Activated gamma-delta T cell (primary cell): ENCODE measurements at regions not wholly inside any gene's neighbourhood (a gene's known extent, or its start where the extent isn't known, plus 50 kb on each side); places are given as distances from the start of the nearest gene placed in this dataset.
"Not testable (repeated sequence)": the region's sequence is repeated elsewhere in the genome, so short reads cannot be mapped to it uniquely, and the experiment has no call there.

Source experiments
- DNase-seq: peaks from one replicate; lab custom pipeline; 2025; lab: John Stamatoyannopoulos, UW

DNA sequence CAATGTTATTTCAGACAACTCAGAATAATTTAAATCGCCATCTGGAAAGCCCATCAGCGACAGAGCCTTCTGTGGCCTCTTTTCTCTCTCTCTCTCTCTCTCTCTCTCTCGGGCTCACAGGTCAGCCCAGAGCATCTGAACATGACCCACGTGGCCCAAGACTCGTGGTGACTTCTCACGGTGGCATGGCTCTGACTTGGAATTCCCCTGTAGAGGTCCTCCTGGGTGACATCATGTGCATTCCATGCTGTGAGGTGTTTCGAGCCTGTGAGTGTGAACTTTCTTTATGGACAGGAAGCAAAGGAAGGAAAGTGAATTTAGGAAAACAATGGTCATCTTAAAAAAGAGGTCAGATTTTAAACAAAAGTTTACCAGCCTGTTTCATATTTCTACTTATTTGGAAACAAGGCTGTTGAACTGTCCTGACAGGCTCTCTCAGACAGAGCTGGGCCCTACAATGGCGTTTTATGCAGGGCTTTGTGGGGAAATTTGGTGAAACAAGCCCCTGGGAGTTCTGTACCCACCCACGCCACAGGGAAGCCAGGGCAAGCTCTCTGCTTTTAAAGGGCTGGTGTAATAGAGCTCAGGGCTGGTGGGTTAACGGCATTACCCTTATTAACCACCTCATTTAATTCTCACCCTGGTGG, 359.7 kb upstream of the ZNF32 start:
- DNase-seq: no peak

DNA sequence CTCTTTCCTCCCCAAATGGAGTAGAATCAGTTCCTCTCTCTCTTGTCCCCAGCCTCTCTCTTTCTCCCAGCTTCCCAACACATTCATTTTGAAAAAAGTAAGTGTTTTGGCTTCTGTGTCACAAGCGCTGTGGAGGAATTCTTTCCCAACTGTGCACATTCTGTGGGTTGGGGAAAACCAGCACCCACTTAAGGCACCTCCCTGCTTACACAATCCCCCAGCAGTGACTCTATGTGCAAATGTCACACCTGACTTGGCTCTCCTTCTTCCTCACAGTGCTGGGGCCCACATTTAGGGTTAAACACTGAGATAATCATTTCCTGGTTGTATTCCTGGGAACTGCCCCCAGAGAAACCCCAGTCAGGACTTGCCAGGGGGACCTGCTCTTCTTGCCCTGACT, 358.1 kb upstream of the ZNF32 start:
- DNase-seq: no peak

DNA sequence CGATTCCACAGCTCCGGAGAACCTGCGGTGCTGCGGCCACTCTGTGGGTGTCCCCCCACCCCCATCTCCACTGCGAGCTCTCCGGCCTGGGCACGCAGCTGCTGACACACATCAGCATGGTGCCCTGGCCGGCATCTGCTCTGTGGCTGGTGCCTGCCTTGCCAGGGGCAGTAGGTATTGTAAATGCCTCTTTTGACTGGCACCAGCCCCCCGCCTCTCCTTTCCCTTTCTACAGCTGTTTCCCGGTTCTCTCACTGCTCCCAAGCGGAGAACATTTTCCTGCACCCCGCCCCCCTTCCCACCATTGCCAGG, 357.1 kb upstream of the ZNF32 start:
- DNase-seq: no peak

DNA sequence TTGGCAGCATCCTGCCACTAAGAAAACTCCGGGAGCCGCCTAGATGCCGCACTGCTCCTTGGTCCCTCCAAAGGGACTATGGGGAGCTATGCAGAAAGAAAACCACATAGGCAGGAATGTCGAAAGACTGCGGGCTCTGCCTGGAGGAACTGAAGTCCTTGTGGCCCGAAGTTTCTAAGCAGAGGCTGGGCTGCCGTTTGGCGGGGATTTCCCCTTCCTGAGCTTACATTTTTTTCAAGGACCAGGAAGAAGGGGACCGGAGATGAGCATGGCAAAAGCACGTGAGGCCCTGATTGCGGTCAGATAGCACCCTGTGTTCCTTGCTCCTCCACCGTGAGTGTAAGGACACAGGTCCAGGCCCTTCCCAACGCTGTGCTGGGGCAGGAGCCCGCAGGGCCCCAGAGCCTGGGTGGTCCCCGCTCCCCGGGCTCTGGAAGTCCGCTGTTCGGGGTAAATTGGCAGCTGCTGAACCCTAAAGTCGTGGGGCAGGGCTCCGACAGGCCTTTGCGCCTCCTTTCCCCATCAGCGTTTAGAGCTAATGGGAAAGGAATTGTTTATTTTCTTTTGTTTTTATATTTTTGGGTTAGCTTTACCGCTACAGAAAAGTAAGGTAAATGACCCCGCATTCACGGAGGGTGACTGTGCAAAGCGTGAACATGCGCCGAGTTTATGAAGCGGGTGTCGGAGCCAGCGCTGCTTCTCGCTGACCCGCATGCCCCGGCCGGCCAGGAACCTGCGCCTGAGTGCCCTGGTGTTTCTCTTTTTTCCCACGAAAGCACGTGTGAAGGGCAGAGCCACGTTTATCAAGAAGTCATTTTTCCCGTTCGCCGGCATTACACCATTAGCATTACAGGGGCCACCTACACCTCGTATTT, 356.5 kb upstream of the ZNF32 start:
- DNase-seq: no peak

GRCh38 chr10:43998021-43998809, 349.5 kb upstream of the ZNF32 start:
- no peak for DNase-seq

DNA sequence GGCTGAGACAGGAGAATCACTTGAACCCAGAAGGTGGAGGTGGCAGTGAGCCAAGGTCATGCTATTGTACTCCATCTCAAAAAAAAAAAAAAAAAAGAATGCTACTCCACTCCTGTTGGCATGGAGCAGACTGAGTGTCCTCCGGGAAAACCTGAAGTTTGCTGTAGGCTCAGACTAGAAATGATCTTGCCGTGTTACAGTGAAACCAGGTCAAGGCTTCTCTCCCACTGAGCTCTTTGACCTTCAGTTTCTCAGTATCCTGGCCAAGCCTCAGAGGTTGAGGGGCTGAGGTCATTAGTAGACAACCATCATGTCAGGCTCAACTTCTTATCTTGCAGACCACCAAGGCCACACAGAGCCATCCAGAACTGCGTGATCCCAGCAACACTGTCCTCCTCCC, 348.6 kb upstream of the ZNF32 start:
- DNase-seq: no peak

DNA sequence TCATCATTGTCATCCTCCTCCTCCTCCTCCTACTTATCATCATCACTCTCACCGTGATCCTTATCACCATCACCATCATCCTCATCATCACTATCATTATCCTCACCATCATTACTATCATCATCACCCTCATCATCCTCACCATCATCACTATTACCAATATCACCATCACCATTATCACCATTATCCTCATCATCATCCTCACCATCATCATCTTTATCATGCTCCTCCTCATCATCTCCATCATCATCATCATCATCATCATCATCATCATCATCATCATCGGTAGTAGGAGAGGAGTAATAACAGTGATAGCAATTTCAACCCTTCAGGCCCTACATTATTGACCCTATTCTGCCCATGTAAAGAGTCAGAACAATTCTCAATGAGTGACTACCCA, 345.9 kb upstream of the ZNF32 start:
- no peak for DNase-seq

DNA sequence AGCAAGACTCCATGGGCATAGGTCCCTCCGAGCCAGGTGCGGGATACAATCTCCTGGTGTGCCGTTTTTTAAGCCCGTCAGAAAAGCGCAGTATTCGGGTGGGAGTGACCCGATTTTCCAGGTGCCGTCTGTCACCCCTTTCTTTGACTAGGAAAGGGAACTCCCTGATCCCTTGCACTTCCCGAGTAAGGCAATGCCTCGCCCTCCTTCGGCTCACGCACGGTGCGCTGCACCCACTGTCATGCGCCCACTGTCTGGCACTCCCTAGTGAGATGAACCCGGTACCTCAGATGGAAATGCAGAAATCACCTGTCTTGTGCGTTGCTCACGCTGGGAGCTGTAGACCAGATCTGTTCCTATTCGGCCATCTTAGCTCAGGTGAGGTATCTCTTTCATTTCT, 344.1 kb upstream of the ZNF32 start:
- not testable (repeated sequence) for DNase-seq

DNA sequence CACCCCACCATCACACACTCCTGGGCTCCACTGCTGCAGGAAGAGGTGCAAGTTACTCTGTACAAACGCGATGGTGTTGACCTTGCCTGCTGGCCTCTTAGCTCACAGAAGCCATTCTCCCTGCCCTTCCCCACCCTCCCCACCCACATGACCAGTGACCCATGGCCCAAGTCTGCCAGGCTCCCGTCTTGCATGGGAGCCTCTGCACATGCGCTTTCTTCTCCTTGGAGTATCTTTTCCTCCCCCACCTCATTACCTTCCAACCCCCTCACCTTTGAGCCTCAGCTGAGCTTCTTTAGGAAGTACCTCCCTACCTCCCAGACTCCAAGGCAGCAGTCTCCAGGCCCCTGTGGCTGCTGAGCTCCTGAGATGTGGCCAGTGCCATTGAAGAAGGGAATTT, 337.7 kb upstream of the ZNF32 start:
- DNase-seq: no peak

GRCh38 chr10:43985941-43986340, 337.3 kb upstream of the ZNF32 start:
- no peak for DNase-seq

GRCh38 chr10:43983856-43984271, 335.2 kb upstream of the ZNF32 start:
- DNase-seq: no peak

DNA sequence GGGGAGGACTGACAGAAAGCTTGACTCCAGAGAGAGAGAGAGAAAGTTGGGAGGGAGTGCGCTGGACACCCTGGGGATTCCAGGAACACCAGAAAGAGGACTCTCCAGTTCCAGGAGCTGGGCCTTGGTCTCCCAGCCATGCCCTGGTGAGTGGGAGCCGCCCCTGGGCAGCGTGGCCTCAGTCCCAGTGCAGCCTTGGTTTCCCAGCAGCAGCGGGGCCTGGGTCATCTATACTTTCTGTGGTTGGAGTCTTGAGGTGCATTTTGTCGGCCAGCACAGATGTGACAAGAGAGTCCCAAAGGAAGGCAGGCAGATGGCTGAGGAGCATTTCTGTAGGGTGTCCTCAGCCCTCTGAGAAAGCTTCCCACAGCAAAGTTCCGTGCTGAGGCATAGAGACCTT, 334.7 kb upstream of the ZNF32 start:
- DNase-seq: no peak

DNA sequence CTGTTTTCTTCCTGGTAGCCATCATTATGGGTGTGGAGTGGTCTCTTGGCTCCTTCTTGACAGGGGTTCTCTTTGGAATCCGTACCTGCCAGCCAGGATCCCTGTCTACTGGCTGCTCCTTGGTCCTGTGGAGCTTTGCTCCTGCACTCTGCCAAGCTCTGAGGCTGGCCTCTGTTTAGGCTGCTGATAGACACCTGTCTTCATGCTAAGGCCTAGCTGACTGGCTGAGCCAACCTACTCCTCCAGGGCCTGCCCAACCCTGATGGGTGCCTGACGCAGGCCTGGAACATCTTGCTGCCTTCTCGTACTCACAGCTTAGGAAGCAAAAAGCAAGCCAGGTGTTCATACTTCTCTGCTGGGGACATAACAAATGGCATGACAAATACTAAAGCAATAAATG, 333.6 kb upstream of the ZNF32 start:
- no peak for DNase-seq

DNA sequence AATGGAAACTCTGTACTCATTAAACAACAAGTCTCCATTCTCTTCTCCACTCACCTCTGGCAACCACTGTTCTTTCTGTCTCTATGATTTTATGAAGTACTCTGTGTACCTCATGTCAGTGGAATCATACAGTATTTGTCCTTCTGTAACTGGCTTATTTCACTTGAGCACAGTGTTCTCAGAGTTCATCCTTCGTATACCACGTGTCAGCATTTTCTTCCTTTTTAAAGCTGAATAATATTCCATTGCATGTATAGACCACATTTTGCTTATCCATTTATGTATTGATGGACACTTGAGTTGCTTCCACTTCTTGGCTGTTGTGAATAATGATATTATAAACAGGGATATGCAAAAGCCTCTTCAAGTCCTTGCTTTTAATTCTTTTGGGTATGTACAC, 333.0 kb upstream of the ZNF32 start:
- DNase-seq: no peak

GRCh38 chr10:43981232-43981631, 332.6 kb upstream of the ZNF32 start:
- no peak for DNase-seq

- DNase-seq: no peak
Observed at GRCh38 chr10:43980715-43981114, 332.0 kb upstream of the ZNF32 start.

DNA sequence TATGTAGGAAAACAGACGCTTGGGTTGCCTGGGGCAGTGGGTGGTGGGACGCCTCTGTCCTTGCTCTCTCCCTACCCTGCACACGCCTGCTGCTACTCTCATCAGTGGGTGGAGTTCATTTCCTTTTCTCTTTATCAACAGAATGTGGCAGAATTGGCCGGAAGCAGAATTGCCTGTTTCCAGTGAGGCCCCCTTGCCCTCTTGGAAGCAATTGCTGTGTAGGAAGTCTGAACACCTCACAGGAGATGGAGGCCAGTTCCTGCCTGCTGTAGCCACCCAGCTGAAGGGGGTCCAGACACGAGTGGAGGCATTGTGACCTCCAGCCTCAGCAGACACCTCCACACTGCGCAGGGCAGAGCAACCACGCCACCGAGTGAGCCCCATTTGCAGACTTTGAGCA, 331.6 kb upstream of the ZNF32 start:
- no peak for DNase-seq

DNA sequence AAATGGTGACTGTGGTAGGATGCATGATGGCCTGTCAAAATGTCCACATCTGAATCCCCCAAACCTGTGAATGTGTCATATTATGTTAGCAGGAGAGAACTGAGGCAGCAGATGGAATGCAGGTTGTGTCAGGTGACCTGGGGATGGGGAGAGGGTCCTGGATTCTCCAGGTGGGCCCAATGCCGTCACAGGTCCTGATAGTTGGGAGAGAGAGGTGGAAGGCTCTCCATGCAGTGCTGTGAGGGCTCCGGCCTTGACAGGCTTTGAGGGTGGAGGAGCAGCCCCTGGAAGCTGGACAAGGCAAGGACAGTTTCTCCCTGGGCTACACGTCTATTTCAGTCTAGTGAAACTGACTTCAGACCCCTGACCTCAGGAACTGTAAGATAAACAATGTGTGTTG, 330.9 kb upstream of the ZNF32 start:
- DNase-seq: no peak

DNA sequence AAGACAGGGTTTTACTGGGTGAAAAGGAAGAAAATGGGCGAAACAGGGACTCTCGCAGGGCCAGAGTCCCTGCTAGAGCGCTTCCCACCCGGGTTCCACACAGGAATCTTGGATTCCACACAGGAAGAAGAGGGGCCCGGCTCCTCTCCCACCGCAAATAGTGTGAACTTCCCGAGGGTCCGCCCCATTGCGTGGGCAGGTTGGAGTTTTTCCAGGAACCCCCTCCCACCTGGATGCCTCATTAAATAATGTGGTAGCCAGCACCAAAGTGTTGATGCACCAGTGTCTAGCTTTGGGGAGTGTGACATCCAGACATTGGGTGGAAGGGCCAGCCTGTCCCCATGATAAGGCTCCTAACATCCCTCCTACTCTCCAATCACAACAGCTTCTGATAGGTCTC, 330.3 kb upstream of the ZNF32 start:
- DNase-seq: no peak

- no peak for DNase-seq
Observed at GRCh38 chr10:43978091-43978490, 329.4 kb upstream of the ZNF32 start.

DNA sequence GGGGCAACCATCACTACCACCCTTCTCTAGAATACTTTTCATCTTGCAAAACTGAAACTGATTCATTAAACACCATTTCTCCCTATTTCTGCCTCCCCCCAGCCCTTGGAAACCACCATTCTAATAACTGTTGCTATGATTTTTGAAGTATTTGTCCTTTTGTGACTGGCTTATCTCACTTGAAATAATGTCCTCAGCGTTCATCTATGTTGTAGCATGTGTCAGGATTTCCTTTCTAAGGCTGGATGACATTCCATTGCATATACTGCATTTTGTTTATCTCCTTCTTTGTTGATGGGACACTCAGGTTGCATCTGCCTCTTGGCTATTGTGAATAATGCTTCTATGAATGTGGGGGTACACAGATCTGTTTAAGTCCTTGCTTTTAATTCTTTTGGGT, 327.6 kb upstream of the ZNF32 start:
- no peak for DNase-seq

GRCh38 chr10:43973801-43974200, 325.1 kb upstream of the ZNF32 start:
- no peak for DNase-seq
